ENCODE measurements at regions not wholly inside any gene's neighbourhood (a gene's known extent, or its start where the extent isn't known, plus 50 kb on each side); places are given as distances from the start of the nearest gene placed in this dataset.

- no peak overlapping the region for H2BK120ac ChIP-seq (replicated peaks; ENCODE audit: low read depth, low read length)
- H3K18ac ChIP-seq (ENCODE audit: extremely low read depth, low read length), result no peak overlapping the region
- no peak overlapping the region for H3K9ac ChIP-seq (replicated peaks in 1 of 4; ENCODE audit: extremely low read depth in 1 of 4, low read depth in 3 of 4, low read length in 3 of 4)
- no peaks in the 10 kb centered on the region for H3K79me1 ChIP-seq (ENCODE audit: low read depth, low read length)
- no peak overlapping the region for H2AK5ac ChIP-seq (ENCODE audit: low read depth, low read length)
- no peak overlapping the region for H2BK20ac ChIP-seq (ENCODE audit: low read length)
- no peak overlapping the region for H2BK15ac ChIP-seq (ENCODE audit: low read length)
- ChIA-PET CTCF (ENCODE audit: partially characterized antibody) (interaction anchor here (0.6 to 8.0 kb wide), 5 partner anchors 10 to 300 kb away, joined by 3 to 107 read pairs (median 6); no protein-coding TSS in a partner anchor), POLR2A (ENCODE audit: partially characterized antibody) (no interaction called here)
- H2AFZ ChIP-seq (ENCODE audit: low read length), result no peak overlapping the region
- no peaks in the 10 kb centered on the region for H3K4me1 ChIP-seq (replicated peaks in 1 of 4; ENCODE audit: control insufficient read depth in 3 of 4, insufficient read depth in 4 of 4, low read length in 3 of 4)
- no peak overlapping the region for H2BK12ac ChIP-seq (ENCODE audit: low read depth, low read length)
- FAIRE-seq (no peak), DNase-seq (ENCODE audit: low read depth in 1 of 2, low spot score in 2 of 2) (no peak)
- H3K36me3 ChIP-seq (ENCODE audit: control insufficient read depth in 2 of 4, insufficient read depth in 4 of 4, low read length in 3 of 4), result no peaks in the 10 kb centered on the region
- H3K4ac ChIP-seq (replicated peaks; ENCODE audit: insufficient read length, low read depth, low read length), result no peak overlapping the region
- no peaks in the 10 kb centered on the region; the same call in 1 of the 2 replicates for H3K23me2 ChIP-seq (ENCODE audit: low read depth, low read length)
- H3K56ac ChIP-seq (replicated peaks; ENCODE audit: insufficient read length, low read depth, low read length), result no peak overlapping the region
- 82% methylated on average over 7 of the region's 7 CpGs; no CpG with 5 or more reads in 1 of the 2 experiments for WGBS, 2 experiments (ENCODE audit: extremely low coverage in 1 of 2, insufficient coverage in 1 of 2, insufficient read length in 1 of 2, insufficient replicate concordance in 2 of 2, low coverage in 1 of 2, low lambda C conversion rate in 2 of 2, missing lambda C conversion rate in 1 of 2)
- H3K4me2 ChIP-seq (ENCODE audit: insufficient read depth in 1 of 2, low read depth in 2 of 2, low read length in 2 of 2), result no peak overlapping the region
- H3K27ac ChIP-seq (ENCODE audit: low read depth, low read length), result no peak overlapping the region
- no peak overlapping the region for H4K5ac ChIP-seq (ENCODE audit: insufficient read length, low read depth, low read length)
- no peak overlapping the region for H4K91ac ChIP-seq (replicated peaks; ENCODE audit: insufficient read length, low read length)
- H4K20me1 ChIP-seq (replicated peaks in 1 of 2; ENCODE audit: control insufficient read depth in 1 of 2, insufficient read depth in 2 of 2, low read length in 2 of 2), result no peaks in the 10 kb centered on the region
- no peaks in the 10 kb centered on the region for H3K27me3 ChIP-seq (replicated peaks in 1 of 4; ENCODE audit: control insufficient read depth in 3 of 4, extremely low read depth in 1 of 4, insufficient read depth in 3 of 4, low read length in 3 of 4)
- H3K23ac ChIP-seq (ENCODE audit: insufficient read length), result no peak overlapping the region
- no peak overlapping the region for H3K4me3 ChIP-seq (ENCODE audit: extremely low read depth in 1 of 4, insufficient read depth in 2 of 4, low read depth in 3 of 4, low read length in 4 of 4)
- H3K9me3 ChIP-seq (ENCODE audit: insufficient read depth in 2 of 2, low read depth in 1 of 2, low read length in 1 of 2), result no peaks in the 10 kb centered on the region
- H2BK5ac ChIP-seq (ENCODE audit: low read depth, low read length), result no peak overlapping the region
- no peak overlapping the region for H4K8ac ChIP-seq (ENCODE audit: extremely low read depth, insufficient read depth, low read length)
- no peaks in the 10 kb centered on the region for H3K79me2 ChIP-seq (ENCODE audit: control insufficient read depth in 1 of 2, insufficient read depth in 2 of 2, low read length in 2 of 2)
- no peak overlapping the region for H3K14ac ChIP-seq (ENCODE audit: insufficient read length)
- no peak for TF ChIP-seq CHD7 (IDR thresholded peaks at IDR 0.05; ENCODE audit: insufficient replicate concordance, low read length)
These were observed 326.8 kb downstream of the DYSF start for GRCh38 chr2:71780162-71780561.
